GM19397 (cell line): ENCODE measurements at regions not wholly inside any gene's neighbourhood (a gene's known extent, or its start where the extent isn't known, plus 50 kb on each side); places are given as distances from the start of the nearest gene placed in this dataset.

Experiments
- ATAC-seq: cut with Tn5 transposase; IDR thresholded peaks from one replicate; pipeline ENCODE4 v1.9.1; 2021; ENCODE audit warnings: mild to moderate bottlenecking, moderate library complexity; ENCODE audit not compliant: unreplicated experiment

- no peak for ATAC-seq
Measured at GRCh38 chr4:63663870-63664269, 745.4 kb downstream of the TECRL start.

GRCh38 chr4:63644396-63644795 lies 764.9 kb downstream of the TECRL start:
- ATAC-seq: no peak

- no peak for ATAC-seq
Measured at GRCh38 chr4:63637270-63637669, 772.0 kb downstream of the TECRL start.

GRCh38 chr4:63632858-63633257 lies 776.4 kb downstream of the TECRL start:
- no peak for ATAC-seq

GRCh38 chr4:63620271-63620670 lies 789.0 kb downstream of the TECRL start:
- no peak for ATAC-seq

- ATAC-seq: no peak
Measured at GRCh38 chr4:63619771-63620170, 789.5 kb downstream of the TECRL start.

- ATAC-seq: no peak
Measured at GRCh38 chr4:63618883-63619718, 790.1 kb downstream of the TECRL start.

GRCh38 chr4:63607169-63607872 lies 801.9 kb downstream of the TECRL start:
- no peak for ATAC-seq

GRCh38 chr4:63589796-63590195 lies 819.5 kb downstream of the TECRL start:
- ATAC-seq: no peak

- ATAC-seq: no peak
Measured at GRCh38 chr4:63583561-63583960, 825.7 kb downstream of the TECRL start.

GRCh38 chr4:63583007-63583406 lies 826.2 kb downstream of the TECRL start:
- no peak for ATAC-seq

- no peak for ATAC-seq
Measured at GRCh38 chr4:63580796-63581475, 828.3 kb downstream of the TECRL start.

- no peak for ATAC-seq
Measured at GRCh38 chr4:63578383-63578782, 830.9 kb downstream of the TECRL start.

GRCh38 chr4:63566658-63567057 lies 842.6 kb downstream of the TECRL start:
- ATAC-seq: no peak

GRCh38 chr4:63563288-63564014 lies 845.8 kb downstream of the TECRL start:
- no peak for ATAC-seq

GRCh38 chr4:63558709-63559108 lies 850.5 kb downstream of the TECRL start:
- no peak for ATAC-seq

- no peak for ATAC-seq
Measured at GRCh38 chr4:63556332-63556731, 852.9 kb downstream of the TECRL start.

- no peak for ATAC-seq
Measured at GRCh38 chr4:63553123-63553522, 856.1 kb downstream of the TECRL start.

GRCh38 chr4:63541828-63542227 lies 867.4 kb downstream of the TECRL start:
- ATAC-seq: no peak

GRCh38 chr4:63529581-63530337 lies 879.5 kb downstream of the TECRL start:
- no peak for ATAC-seq
